ENCODE measurements at regions not wholly inside any gene's neighbourhood (a gene's known extent, or its start where the extent isn't known, plus 50 kb on each side); places are given as distances from the start of the nearest gene placed in this dataset.

- TF ChIP-seq CTCF (IDR thresholded peaks at IDR 0.05) (no peak), EP300 (IDR thresholded peaks at IDR 0.05) (no peak), REST (IDR thresholded peaks at IDR 0.05) (no peak), MAX (IDR thresholded peaks at IDR 0.05) (no peak), E2F6 (IDR thresholded peaks at IDR 0.05; ENCODE audit: borderline replicate concordance, low read depth) (no peak), POLR2A (IDR thresholded peaks at IDR 0.05; ENCODE audit: low read length) (no peak), SREBF2 (IDR thresholded peaks at IDR 0.05) (no peak), JUN (IDR thresholded peaks at IDR 0.05) (no peak), HOXA7 (CRISPR knock-in tag; IDR thresholded peaks at IDR 0.05) (no peak)
Observed at GRCh38 chr2:58479535-58480140, 238.5 kb upstream of the FANCL start.

Measured in A549 (cell line).